ENCODE measurements at regions not wholly inside any gene's neighbourhood (a gene's known extent, or its start where the extent isn't known, plus 50 kb on each side); places are given as distances from the start of the nearest gene placed in this dataset.

- intact Hi-C loops (cut with DNase I; ENCODE audit: low total_unique reads), result no loop called here
- Histone ChIP-seq H3K27me3 (no peaks in the 10 kb centered on the region), H3K9me3 (no peaks in the 10 kb centered on the region), H3K36me3 (ENCODE audit: low read depth, missing control alignments) (no peaks in the 10 kb centered on the region), H3K4me3 (no peak overlapping the region), H3K4me1 (no peaks in the 10 kb centered on the region), H3K27ac (no peak overlapping the region)
- DNase-seq, result no peak
- 66 to 73% methylated on average over 5 to 6 of the region's 6 CpGs for WGBS, 2 donors
- TF ChIP-seq CTCF (IDR thresholded peaks at IDR 0.05) (no peak), POLR2A (IDR thresholded peaks at IDR 0.05) (no peak)
Measured at GRCh38 chr2:16208241-16208797, 268.0 kb downstream of the MYCN start.

- DNase-seq, result no peak
- Histone ChIP-seq H3K36me3 (ENCODE audit: low read depth, missing control alignments) (no peaks in the 10 kb centered on the region), H3K27me3 (no peaks in the 10 kb centered on the region), H3K4me3 (no peak overlapping the region), H3K27ac (no peak overlapping the region), H3K4me1 (no peaks in the 10 kb centered on the region), H3K9me3 (no peaks in the 10 kb centered on the region)
- intact Hi-C loops (cut with DNase I; ENCODE audit: low total_unique reads), result no loop called here
- 63 to 86% methylated on average over 2 of the region's 2 CpGs for WGBS, 2 donors
- TF ChIP-seq CTCF (IDR thresholded peaks at IDR 0.05), result no peak
- TF ChIP-seq POLR2A (IDR thresholded peaks at IDR 0.05), result no peak
Measured at GRCh38 chr2:16207611-16208010, 267.3 kb downstream of the MYCN start.

- no peaks in the 10 kb centered on the region for H3K27me3 ChIP-seq
- TF ChIP-seq POLR2A (IDR thresholded peaks at IDR 0.05) (no peak), CTCF (IDR thresholded peaks at IDR 0.05) (no peak)
- H3K4me3 ChIP-seq, result no peak overlapping the region
- H3K36me3 ChIP-seq (ENCODE audit: low read depth, missing control alignments), result no peaks in the 10 kb centered on the region
- H3K4me1 ChIP-seq, result no peaks in the 10 kb centered on the region
- intact Hi-C loops (cut with DNase I; ENCODE audit: low total_unique reads), result no loop called here
- WGBS, 2 donors, result 88 to 96% methylated on average over 3 of the region's 3 CpGs
- no peaks in the 10 kb centered on the region for H3K9me3 ChIP-seq
- DNase-seq, result no peak
- no peak overlapping the region for H3K27ac ChIP-seq
Measured at GRCh38 chr2:16207151-16207550, 266.8 kb downstream of the MYCN start.

GRCh38 chr2:16206191-16206944 lies 266.0 kb downstream of the MYCN start:
- no peak overlapping the region for H3K4me3 ChIP-seq
- H3K36me3 ChIP-seq (ENCODE audit: low read depth, missing control alignments), result no peaks in the 10 kb centered on the region
- no peak for DNase-seq
- no peaks in the 10 kb centered on the region for H3K4me1 ChIP-seq
- H3K27me3 ChIP-seq, result no peaks in the 10 kb centered on the region
- WGBS, 2 donors, result 77 to 92% methylated on average over 3 to 4 of the region's 4 CpGs
- no peak overlapping the region for H3K27ac ChIP-seq
- intact Hi-C loops (cut with DNase I; ENCODE audit: low total_unique reads), result no loop called here
- no peaks in the 10 kb centered on the region for H3K9me3 ChIP-seq
- TF ChIP-seq CTCF (IDR thresholded peaks at IDR 0.05) (no peak), POLR2A (IDR thresholded peaks at IDR 0.05) (no peak)

- Histone ChIP-seq H3K4me3 (no peak overlapping the region), H3K9me3 (no peaks in the 10 kb centered on the region), H3K36me3 (ENCODE audit: low read depth, missing control alignments) (no peaks in the 10 kb centered on the region), H3K27ac (no peak overlapping the region), H3K4me1 (no peaks in the 10 kb centered on the region), H3K27me3 (no peaks in the 10 kb centered on the region)
- TF ChIP-seq CTCF (IDR thresholded peaks at IDR 0.05) (no peak), POLR2A (IDR thresholded peaks at IDR 0.05) (no peak)
- intact Hi-C loops (cut with DNase I; ENCODE audit: low total_unique reads), result no loop called here
- no peak for DNase-seq
- 87 to 98% methylated on average over 2 of the region's 2 CpGs for WGBS, 2 donors
Measured at GRCh38 chr2:16205631-16206030, 265.3 kb downstream of the MYCN start.
